PC-9 (cell line): ENCODE measurements at regions not wholly inside any gene's neighbourhood (a gene's known extent, or its start where the extent isn't known, plus 50 kb on each side); places are given as distances from the start of the nearest gene placed in this dataset.

Experiments
- EZH2 ChIP-seq: fragments of 200-600 bp; sonication (generic); IDR thresholded peaks from 2 replicates; pipeline ENCODE4 v1.8.0; 2017; ENCODE audit warnings: antibody characterized with exemption, low read depth
- TF ChIP-seq, protein P1 (sequence below): fragments of 200-600 bp; sonication (generic); conservative IDR thresholded peaks from 2 replicates; pipeline ENCODE4 v1.6.1; 2017; ENCODE audit warnings: mixed run types, antibody characterized with exemption, mild to moderate bottlenecking, moderate library complexity

DNA sequence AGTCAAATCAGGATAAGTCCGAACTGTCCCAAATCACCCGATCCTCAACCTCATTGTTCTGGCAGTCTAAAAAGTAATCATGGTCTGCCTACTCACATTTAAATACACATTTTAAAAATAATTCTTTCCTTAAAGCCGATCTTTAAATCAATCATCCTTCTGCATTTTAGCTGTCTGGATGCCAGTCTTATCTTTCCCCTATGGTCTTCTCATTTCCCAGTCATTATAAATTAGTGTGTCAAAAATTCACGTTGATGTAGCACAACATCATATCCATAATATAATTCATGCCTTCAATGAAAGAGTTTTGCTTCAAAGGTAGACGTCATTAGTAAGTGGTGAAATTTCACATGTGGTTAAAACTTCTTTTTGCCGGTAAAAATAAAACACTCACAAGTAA lies 108.1 kb upstream of the FRG1 start:
- TF ChIP-seq, protein P1, sequence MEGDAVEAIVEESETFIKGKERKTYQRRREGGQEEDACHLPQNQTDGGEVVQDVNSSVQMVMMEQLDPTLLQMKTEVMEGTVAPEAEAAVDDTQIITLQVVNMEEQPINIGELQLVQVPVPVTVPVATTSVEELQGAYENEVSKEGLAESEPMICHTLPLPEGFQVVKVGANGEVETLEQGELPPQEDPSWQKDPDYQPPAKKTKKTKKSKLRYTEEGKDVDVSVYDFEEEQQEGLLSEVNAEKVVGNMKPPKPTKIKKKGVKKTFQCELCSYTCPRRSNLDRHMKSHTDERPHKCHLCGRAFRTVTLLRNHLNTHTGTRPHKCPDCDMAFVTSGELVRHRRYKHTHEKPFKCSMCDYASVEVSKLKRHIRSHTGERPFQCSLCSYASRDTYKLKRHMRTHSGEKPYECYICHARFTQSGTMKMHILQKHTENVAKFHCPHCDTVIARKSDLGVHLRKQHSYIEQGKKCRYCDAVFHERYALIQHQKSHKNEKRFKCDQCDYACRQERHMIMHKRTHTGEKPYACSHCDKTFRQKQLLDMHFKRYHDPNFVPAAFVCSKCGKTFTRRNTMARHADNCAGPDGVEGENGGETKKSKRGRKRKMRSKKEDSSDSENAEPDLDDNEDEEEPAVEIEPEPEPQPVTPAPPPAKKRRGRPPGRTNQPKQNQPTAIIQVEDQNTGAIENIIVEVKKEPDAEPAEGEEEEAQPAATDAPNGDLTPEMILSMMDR: no peak
- no peak for TF ChIP-seq EZH2
